Choroid plexus epithelial cell (primary cell): ENCODE measurements at regions not wholly inside any gene's neighbourhood (a gene's known extent, or its start where the extent isn't known, plus 50 kb on each side); places are given as distances from the start of the nearest gene placed in this dataset.

Experiments used
- DNase-seq: peaks from one replicate; pipeline ENCODE4 v3.0.0-alpha.2; 2010; ENCODE audit warnings: low read depth
- H3K4me3 ChIP-seq: 2 replicates; pipeline ENCODE4 v1.5.1; 2011; ENCODE audit warnings: low read depth, mild to moderate bottlenecking, control low read depth, low read length, moderate library complexity
- CTCF ChIP-seq: conservative IDR thresholded peaks from 2 replicates; pipeline ENCODE4 v1.5.1; 2011; ENCODE audit warnings: low read depth, mild to moderate bottlenecking, control low read depth, inconsistent platforms, low read length, moderate library complexity

DNA sequence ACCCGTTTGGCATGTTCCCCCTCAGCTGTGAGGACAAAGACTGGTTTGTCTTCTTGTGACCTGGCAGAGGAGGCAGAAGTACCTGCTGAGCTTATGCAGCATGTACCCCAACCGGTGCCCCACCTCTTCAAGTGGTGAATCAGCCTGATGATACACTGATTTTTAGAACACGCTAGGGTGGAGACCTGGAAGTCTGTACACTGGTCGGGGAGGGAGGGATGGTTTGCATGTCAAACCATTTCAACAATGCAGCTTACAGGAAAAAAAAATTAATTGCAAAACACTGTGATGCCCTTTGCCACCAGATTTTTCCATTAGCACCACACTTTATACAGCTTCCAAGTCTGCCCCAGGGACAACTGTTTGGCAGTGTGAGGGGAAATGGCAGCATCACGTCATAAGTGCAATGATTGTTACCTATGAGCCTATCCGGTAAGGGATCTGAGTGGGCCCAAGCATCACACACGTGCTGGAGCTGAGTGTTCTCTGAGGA is 155.1 kb upstream of the DMRT1 start:
- H3K4me3 ChIP-seq: no peak overlapping the region
- no peak for DNase-seq
- no peak for TF ChIP-seq CTCF

- TF ChIP-seq CTCF: no peak
- DNase-seq: no peak
- no peak overlapping the region for H3K4me3 ChIP-seq
These were observed 154.3 kb upstream of the DMRT1 start for GRCh38 chr9:687034-687785.

- DNase-seq: no peak
- no peak for TF ChIP-seq CTCF
- H3K4me3 ChIP-seq: no peak overlapping the region
These were observed 153.5 kb upstream of the DMRT1 start for GRCh38 chr9:687994-688393.

- TF ChIP-seq CTCF: no peak
- H3K4me3 ChIP-seq: no peak overlapping the region
- no peak for DNase-seq
These were observed 150.9 kb upstream of the DMRT1 start for GRCh38 chr9:690517-691111.

DNA sequence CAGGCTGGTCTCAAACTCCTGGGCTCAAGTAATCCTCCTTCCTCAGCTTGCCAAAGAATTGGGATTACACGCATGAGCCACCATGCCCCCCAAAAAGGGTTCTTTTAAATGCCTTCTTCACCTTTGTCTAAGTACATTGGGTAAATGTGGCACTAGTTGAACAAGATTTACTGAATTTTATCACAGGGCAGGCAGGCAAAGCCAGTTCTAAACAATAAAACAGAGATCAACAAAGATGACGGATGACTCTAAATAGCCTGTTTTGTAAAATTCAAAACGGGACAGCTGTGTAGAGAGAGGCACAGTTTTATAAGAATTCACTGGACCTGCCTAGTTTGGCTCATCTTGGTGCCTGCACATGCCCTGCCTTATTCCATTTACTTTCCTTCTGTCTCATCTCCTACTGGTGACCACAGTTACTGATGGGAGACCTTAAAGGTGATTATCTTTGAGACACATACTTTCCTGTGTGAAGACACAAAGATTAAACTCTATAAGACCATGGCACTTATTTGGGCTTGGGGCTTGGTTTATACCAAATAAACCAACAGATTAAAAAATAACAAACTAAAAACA is 149.6 kb upstream of the DMRT1 start:
- no peak for DNase-seq
- no peak for TF ChIP-seq CTCF
- no peak overlapping the region for H3K4me3 ChIP-seq

DNA sequence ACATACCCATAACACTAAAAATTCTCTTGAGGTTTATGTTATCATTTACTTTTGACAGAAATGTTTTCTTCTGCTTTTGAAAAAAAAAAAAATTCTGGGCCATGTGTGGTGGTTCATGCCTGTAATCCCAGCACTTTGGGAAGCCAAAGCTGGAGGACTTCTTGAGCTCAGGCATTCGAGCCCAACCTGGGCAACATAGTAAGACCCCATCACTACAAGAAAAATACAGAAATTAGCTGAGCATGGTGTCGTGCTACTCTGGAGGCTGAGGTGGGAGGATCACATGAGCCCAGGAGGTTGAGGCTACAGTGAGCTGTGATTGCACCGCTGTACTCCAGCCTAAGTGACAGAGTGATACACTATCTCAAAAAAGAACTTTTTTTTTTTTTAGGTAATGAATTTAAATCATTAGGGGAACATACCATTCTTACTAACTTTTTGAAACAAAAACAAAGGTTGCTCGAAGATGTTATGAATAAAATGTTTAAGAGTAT is 148.8 kb upstream of the DMRT1 start:
- no peak for DNase-seq
- TF ChIP-seq CTCF: no peak
- no peak overlapping the region for H3K4me3 ChIP-seq
